ELF-1 (cell line): ENCODE measurements at regions not wholly inside any gene's neighbourhood (a gene's known extent, or its start where the extent isn't known, plus 50 kb on each side); places are given as distances from the start of the nearest gene placed in this dataset.
A peak's percentile ranks its signal among the peaks of the same experiment; 100 is the strongest.

Experiments
- DNase-seq: peaks from one replicate; pipeline ENCODE4 v3.0.0-alpha.2; 2016; ENCODE audit warnings: low read depth, low spot score

GRCh38 chr2:83172841-83173240 is 1286.2 kb downstream of the SUCLG1 start:
- DNase-seq, result no peak

- DNase-seq, result no peak
Measured at GRCh38 chr2:83168377-83168776, 1290.7 kb downstream of the SUCLG1 start.

GRCh38 chr2:83162421-83162820 is 1296.7 kb downstream of the SUCLG1 start:
- DNase-seq, result no peak

- no peak for DNase-seq
Measured at GRCh38 chr2:83160571-83160970, 1298.5 kb downstream of the SUCLG1 start.

GRCh38 chr2:83155826-83156225 is 1303.3 kb downstream of the SUCLG1 start:
- DNase-seq, result no peak

- DNase-seq, result no peak
Measured at GRCh38 chr2:83143946-83144345, 1315.1 kb downstream of the SUCLG1 start.

- no peak for DNase-seq
Measured at GRCh38 chr2:83142934-83143333, 1316.1 kb downstream of the SUCLG1 start.

- DNase-seq, result no peak
Measured at GRCh38 chr2:83115606-83116005, 1343.5 kb downstream of the SUCLG1 start.

GRCh38 chr2:83115155-83115554 is 1343.9 kb downstream of the SUCLG1 start:
- DNase-seq, result no peak

GRCh38 chr2:83113953-83114352 is 1345.1 kb downstream of the SUCLG1 start:
- DNase-seq, result no peak

GRCh38 chr2:83112858-83113257 is 1346.2 kb downstream of the SUCLG1 start:
- DNase-seq, result no peak

GRCh38 chr2:83109284-83109683 is 1349.8 kb downstream of the SUCLG1 start:
- DNase-seq, result no peak

- no peak for DNase-seq
Measured at GRCh38 chr2:83106853-83107252, 1352.2 kb downstream of the SUCLG1 start.

GRCh38 chr2:83104202-83104601 is 1354.9 kb downstream of the SUCLG1 start:
- DNase-seq, result no peak

- DNase-seq, result no peak
Measured at GRCh38 chr2:83103613-83104012, 1355.5 kb downstream of the SUCLG1 start.

- peak; percentile 50 for DNase-seq
Measured at GRCh38 chr2:83089051-83089450, 1370.0 kb downstream of the SUCLG1 start.

GRCh38 chr2:83085869-83086268 is 1373.2 kb downstream of the SUCLG1 start:
- no peak for DNase-seq

- no peak for DNase-seq
Measured at GRCh38 chr2:83081826-83082690, 1377.0 kb downstream of the SUCLG1 start.

- no peak for DNase-seq
Measured at GRCh38 chr2:83079007-83079406, 1380.1 kb downstream of the SUCLG1 start.

GRCh38 chr2:83072767-83073166 is 1386.3 kb downstream of the SUCLG1 start:
- DNase-seq, result no peak

- no peak for DNase-seq
Measured at GRCh38 chr2:83071914-83072313, 1387.2 kb downstream of the SUCLG1 start.

GRCh38 chr2:83071352-83071751 is 1387.7 kb downstream of the SUCLG1 start:
- no peak for DNase-seq

- no peak for DNase-seq
Measured at GRCh38 chr2:83069724-83070123, 1389.4 kb downstream of the SUCLG1 start.

GRCh38 chr2:83068714-83069113 is 1390.4 kb downstream of the SUCLG1 start:
- no peak for DNase-seq
